22Rv1 (cell line): ENCODE measurements at regions not wholly inside any gene's neighbourhood (a gene's known extent, or its start where the extent isn't known, plus 50 kb on each side); places are given as distances from the start of the nearest gene placed in this dataset.

Experiments
- ZFX ChIP-seq: fragments of 450-650 bp; IDR thresholded peaks from 2 replicates; pipeline ENCODE4 v1.6.1; 2017; ENCODE audit warnings: antibody characterized with exemption, borderline replicate concordance
- TF ChIP-seq, protein P1 (sequence below): fragments of 450-650 bp; IDR thresholded peaks from 2 replicates; pipeline ENCODE4 v1.5.1; 2017; ENCODE audit warnings: mild to moderate bottlenecking

DNA sequence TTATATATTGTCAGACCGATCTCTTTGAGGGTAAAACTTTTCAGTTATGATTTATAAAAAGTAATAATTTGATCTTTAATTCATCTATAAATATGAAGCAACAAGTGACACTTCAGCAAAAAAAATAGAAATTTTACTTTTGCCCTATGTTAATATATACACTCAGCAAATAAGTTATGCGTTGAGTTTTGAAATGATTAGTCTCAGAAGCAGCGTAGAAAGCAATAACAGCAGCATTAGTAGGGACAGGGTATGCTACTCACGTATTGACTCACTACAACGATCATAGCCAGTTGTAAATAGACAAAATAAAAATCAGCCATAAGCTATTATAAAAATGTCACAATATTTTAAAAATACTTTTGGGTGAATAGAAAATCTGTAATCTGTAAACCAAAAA, 1229.2 kb downstream of the ADGRL3 start:
- TF ChIP-seq, protein P1, sequence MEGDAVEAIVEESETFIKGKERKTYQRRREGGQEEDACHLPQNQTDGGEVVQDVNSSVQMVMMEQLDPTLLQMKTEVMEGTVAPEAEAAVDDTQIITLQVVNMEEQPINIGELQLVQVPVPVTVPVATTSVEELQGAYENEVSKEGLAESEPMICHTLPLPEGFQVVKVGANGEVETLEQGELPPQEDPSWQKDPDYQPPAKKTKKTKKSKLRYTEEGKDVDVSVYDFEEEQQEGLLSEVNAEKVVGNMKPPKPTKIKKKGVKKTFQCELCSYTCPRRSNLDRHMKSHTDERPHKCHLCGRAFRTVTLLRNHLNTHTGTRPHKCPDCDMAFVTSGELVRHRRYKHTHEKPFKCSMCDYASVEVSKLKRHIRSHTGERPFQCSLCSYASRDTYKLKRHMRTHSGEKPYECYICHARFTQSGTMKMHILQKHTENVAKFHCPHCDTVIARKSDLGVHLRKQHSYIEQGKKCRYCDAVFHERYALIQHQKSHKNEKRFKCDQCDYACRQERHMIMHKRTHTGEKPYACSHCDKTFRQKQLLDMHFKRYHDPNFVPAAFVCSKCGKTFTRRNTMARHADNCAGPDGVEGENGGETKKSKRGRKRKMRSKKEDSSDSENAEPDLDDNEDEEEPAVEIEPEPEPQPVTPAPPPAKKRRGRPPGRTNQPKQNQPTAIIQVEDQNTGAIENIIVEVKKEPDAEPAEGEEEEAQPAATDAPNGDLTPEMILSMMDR: no peak
- no peak for TF ChIP-seq ZFX
